Caco-2 (cell line): ENCODE measurements at regions not wholly inside any gene's neighbourhood (a gene's known extent, or its start where the extent isn't known, plus 50 kb on each side); places are given as distances from the start of the nearest gene placed in this dataset.

Experiments used
- BruUV-seq: library from RNA; stranded (reverse); fragments of 400-500 nt; replicated peaks from 2 replicates; lab custom pipeline; 2021; lab: Mats Ljungman, UMichigan
- CTCF ChIA-PET: fragments of 300-600 bp; sonication (Branson Sonifier 250); formaldehyde crosslinking; loops from one replicate; lab custom pipeline; 2022; ENCODE audit warnings: antibody characterized with exemption; lab: Charles Lee
- POLR2A ChIA-PET: fragments of 300-600 bp; sonication (Branson Sonifier 250); formaldehyde crosslinking; loops from one replicate; lab custom pipeline; 2022; ENCODE audit warnings: antibody characterized with exemption; lab: Charles Lee
- DNase-seq, 2 experiments: peaks; one replicate each; pipeline versions ENCODE4 v3.0.0 to v3.0.0-alpha.2; 2020 to 2022
- H3K27me3 ChIP-seq: replicated peaks from 2 replicates; pipeline ENCODE4 v1.6.0; 2011; ENCODE audit warnings: low read length; ENCODE audit not compliant: control insufficient read depth, insufficient read depth
- H3K36me3 ChIP-seq: 2 replicates; pipeline ENCODE4 v1.5.1; 2011; ENCODE audit warnings: low read length; ENCODE audit not compliant: control insufficient read depth, insufficient read depth
- H3K4me1 ChIP-seq: fragments of 250-450 bp; sonication (Bioruptor Pico); 2 replicates; pipeline ENCODE4 v1.5.1; 2020; ENCODE audit warnings: mild to moderate bottlenecking
- H3K4me3 ChIP-seq: 2 replicates; pipeline ENCODE4 v1.5.1; 2011; ENCODE audit warnings: low read depth, mild to moderate bottlenecking, control low read depth, low read length
- H3K9me3 ChIP-seq: fragments of 250-450 bp; sonication (Bioruptor Pico); 2 replicates; pipeline ENCODE4 v1.5.1; 2020; ENCODE audit warnings: mild to moderate bottlenecking, moderate library complexity
- H3K27ac Mint-ChIP-seq: one replicate; pipeline ENCODE4 v1.8.0; 2022; ENCODE audit warnings: mixed read lengths; ENCODE audit not compliant: unreplicated experiment
- H3K27me3 Mint-ChIP-seq: one replicate; pipeline ENCODE4 v1.8.0; 2022; ENCODE audit warnings: mixed read lengths; ENCODE audit not compliant: insufficient read depth, unreplicated experiment
- H3K36me3 Mint-ChIP-seq: one replicate; pipeline ENCODE4 v1.8.0; 2022; ENCODE audit warnings: mild to moderate bottlenecking, mixed read lengths; ENCODE audit not compliant: insufficient read depth, unreplicated experiment
- H3K4me1 Mint-ChIP-seq: one replicate; pipeline ENCODE4 v1.8.0; 2022; ENCODE audit warnings: low read depth, mixed read lengths; ENCODE audit not compliant: unreplicated experiment
- H3K4me3 Mint-ChIP-seq: one replicate; pipeline ENCODE4 v1.8.0; 2022; ENCODE audit warnings: mild to moderate bottlenecking, moderate library complexity, mixed read lengths; ENCODE audit not compliant: unreplicated experiment
- H3K9me3 Mint-ChIP-seq: one replicate; pipeline ENCODE4 v1.8.0; 2022; ENCODE audit warnings: mixed read lengths; ENCODE audit not compliant: unreplicated experiment
- CTCF ChIP-seq, 2 experiments: fragments of 200-600 bp in 1 of 2; IDR thresholded peaks; 1 replicate in 1 of 2; 2 replicates in 1 of 2; pipeline versions ENCODE4 v1.5.1 to v1.8.0; 2011 to 2022; ENCODE audit warnings: antibody characterized with exemption in 1 of 2, control low read depth in 1 of 2, inconsistent platforms in 1 of 2, low read depth in 1 of 2, low read length in 1 of 2, mild to moderate bottlenecking in 1 of 2, moderate library complexity in 1 of 2; ENCODE audit not compliant: insufficient read depth in 1 of 2, severe bottlenecking in 1 of 2, unreplicated experiment in 1 of 2
- intact Hi-C: fragments of 100-400 bp; cut with micrococcal nuclease; formaldehyde crosslinking; loops from one replicate; pipeline ENCODE4 v1.10.0; 2022; ENCODE audit not compliant: unreplicated experiment

DNA sequence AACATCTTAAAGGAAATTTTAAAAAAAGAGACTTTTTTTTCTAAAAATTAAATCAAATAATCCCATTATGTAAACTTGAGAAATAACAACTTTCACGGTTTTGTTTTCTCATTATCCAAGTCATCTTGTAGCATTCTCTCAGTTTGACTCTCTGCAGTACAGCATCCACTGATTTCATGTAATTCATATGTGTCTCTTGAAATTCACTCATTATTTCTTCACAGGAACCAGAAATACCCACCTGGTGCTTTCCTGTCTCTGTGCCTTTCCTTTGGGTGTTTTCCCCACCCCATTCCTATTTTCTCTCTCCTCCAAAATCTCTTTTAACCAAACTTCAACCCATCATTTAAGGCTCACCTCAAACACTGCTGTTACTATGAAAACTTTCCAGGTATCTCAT is 116.1 kb upstream of the STK17B start:
- peaks cover 29% of the 10 kb centered on the region for H3K4me1 Mint-ChIP-seq
- intact Hi-C loops: no loop called here
- H3K36me3 ChIP-seq: no peaks in the 10 kb centered on the region
- ChIA-PET POLR2A (no interaction called here), CTCF (no interaction called here)
- H3K4me1 ChIP-seq: peaks cover 24% of the 10 kb centered on the region
- H3K4me3 ChIP-seq: no peak overlapping the region
- no peaks in the 10 kb centered on the region for H3K9me3 ChIP-seq
- BruUV-seq: no TSS peak
- no peak overlapping the region for H3K27ac Mint-ChIP-seq
- no peak overlapping the region for H3K4me3 Mint-ChIP-seq
- no peaks in the 10 kb centered on the region for H3K27me3 ChIP-seq
- DNase-seq: no peak
- H3K36me3 Mint-ChIP-seq: peaks cover 4% of the 10 kb centered on the region
- no peaks in the 10 kb centered on the region for H3K27me3 Mint-ChIP-seq
- peaks cover 19% of the 10 kb centered on the region for H3K9me3 Mint-ChIP-seq
- TF ChIP-seq CTCF (IDR thresholded peaks at IDR 0.05; ENCODE audit: insufficient read depth in 1 of 2, low read depth in 1 of 2, low read length in 1 of 2, severe bottlenecking in 1 of 2, unreplicated experiment in 1 of 2): no peak

- peaks cover 21% of the 10 kb centered on the region for H3K4me1 ChIP-seq
- no peaks in the 10 kb centered on the region for H3K36me3 Mint-ChIP-seq
- H3K9me3 Mint-ChIP-seq: peaks cover 19% of the 10 kb centered on the region
- H3K27ac Mint-ChIP-seq: no peak overlapping the region
- no peaks in the 10 kb centered on the region for H3K9me3 ChIP-seq
- H3K4me1 Mint-ChIP-seq: peaks cover 26% of the 10 kb centered on the region
- no TSS peak for BruUV-seq
- no peak overlapping the region for H3K4me3 Mint-ChIP-seq
- ChIA-PET POLR2A (no interaction called here), CTCF (no interaction called here)
- no peaks in the 10 kb centered on the region for H3K36me3 ChIP-seq
- H3K27me3 ChIP-seq: no peaks in the 10 kb centered on the region
- no peaks in the 10 kb centered on the region for H3K27me3 Mint-ChIP-seq
- no peak for DNase-seq
- intact Hi-C loops: no loop called here
- no peak for TF ChIP-seq CTCF (IDR thresholded peaks at IDR 0.05; ENCODE audit: insufficient read depth in 1 of 2, low read depth in 1 of 2, low read length in 1 of 2, severe bottlenecking in 1 of 2, unreplicated experiment in 1 of 2)
- H3K4me3 ChIP-seq: no peak overlapping the region
These were observed 116.7 kb upstream of the STK17B start for GRCh38 chr2:196288006-196288538.

DNA sequence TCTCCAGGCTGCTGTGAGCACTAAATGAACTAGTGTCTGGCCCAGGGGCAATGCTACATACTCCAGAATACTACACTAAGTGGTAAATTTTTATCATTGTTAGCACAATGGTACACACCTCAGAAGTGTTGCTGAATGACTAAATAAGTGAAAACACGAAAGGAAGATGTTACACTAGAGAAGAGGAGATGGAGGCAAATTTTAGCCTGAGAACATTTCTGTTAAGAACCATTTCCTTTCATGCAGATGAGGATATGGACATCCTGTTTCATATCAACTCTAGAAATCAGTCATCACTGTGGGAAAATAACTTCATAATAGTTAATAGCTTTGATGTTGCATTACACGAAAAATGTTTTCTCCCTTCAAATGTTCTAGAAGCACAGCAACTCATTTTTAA is 117.6 kb upstream of the STK17B start:
- no peak overlapping the region for H3K4me3 ChIP-seq
- H3K4me3 Mint-ChIP-seq: no peak overlapping the region
- TF ChIP-seq CTCF (IDR thresholded peaks at IDR 0.05; ENCODE audit: insufficient read depth in 1 of 2, low read depth in 1 of 2, low read length in 1 of 2, severe bottlenecking in 1 of 2, unreplicated experiment in 1 of 2): no peak
- peaks cover 22% of the 10 kb centered on the region for H3K4me1 Mint-ChIP-seq
- DNase-seq: no peak
- no peaks in the 10 kb centered on the region for H3K27me3 Mint-ChIP-seq
- H3K27ac Mint-ChIP-seq: no peak overlapping the region
- H3K36me3 ChIP-seq: no peaks in the 10 kb centered on the region
- H3K9me3 Mint-ChIP-seq: peaks cover 13% of the 10 kb centered on the region
- CTCF ChIA-PET: no interaction called here
- no peaks in the 10 kb centered on the region for H3K36me3 Mint-ChIP-seq
- no TSS peak for BruUV-seq
- H3K27me3 ChIP-seq: no peaks in the 10 kb centered on the region
- no peaks in the 10 kb centered on the region for H3K9me3 ChIP-seq
- POLR2A ChIA-PET: no interaction called here
- intact Hi-C loops: no loop called here
- H3K4me1 ChIP-seq: peaks cover 26% of the 10 kb centered on the region
